HG03097 (cell line): ENCODE measurements at regions not wholly inside any gene's neighbourhood (a gene's known extent, or its start where the extent isn't known, plus 50 kb on each side); places are given as distances from the start of the nearest gene placed in this dataset.

Experiments
- ATAC-seq: cut with Tn5 transposase; IDR thresholded peaks from one replicate; pipeline ENCODE4 v1.9.1; 2021; ENCODE audit not compliant: unreplicated experiment, low FRiP score

DNA sequence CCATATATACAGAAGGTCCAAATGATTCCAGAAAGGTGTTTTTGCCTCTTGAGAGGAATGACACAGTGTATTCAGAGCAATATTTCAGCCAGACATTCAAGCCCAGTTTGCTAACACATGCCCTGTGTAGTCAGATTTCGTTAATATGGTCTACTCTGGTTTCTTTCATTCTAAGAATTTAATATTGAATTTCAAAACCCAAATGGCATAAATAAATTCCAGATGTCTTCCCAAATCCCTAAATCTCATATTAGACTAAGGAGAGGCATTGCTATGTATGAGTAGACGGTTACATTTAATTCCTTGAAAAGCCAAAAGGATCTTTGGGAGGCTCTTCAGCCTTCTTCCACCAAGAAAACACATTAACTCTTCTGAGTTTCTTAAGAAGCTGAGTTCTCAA, 66.3 kb upstream of the C1QTNF7 start:
- ATAC-seq = no peak

DNA sequence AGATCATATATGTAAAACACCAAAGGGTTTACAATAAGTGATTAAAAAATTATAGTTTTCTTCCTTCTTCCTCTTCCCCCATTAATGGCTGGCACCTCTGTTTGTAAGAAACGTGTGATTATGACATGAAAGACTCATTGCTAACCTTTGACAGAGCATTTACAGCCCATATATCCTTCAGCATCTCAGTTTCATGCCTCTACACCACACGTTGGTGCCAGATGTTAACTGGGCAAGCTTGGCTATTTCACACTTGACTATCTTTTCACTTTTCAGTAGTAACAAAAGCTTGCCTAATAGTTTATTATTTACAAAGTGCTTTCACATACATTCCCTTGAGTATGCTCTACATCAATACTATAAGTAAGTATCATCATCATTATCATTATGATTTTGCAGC, 65.3 kb upstream of the C1QTNF7 start:
- ATAC-seq = no peak

DNA sequence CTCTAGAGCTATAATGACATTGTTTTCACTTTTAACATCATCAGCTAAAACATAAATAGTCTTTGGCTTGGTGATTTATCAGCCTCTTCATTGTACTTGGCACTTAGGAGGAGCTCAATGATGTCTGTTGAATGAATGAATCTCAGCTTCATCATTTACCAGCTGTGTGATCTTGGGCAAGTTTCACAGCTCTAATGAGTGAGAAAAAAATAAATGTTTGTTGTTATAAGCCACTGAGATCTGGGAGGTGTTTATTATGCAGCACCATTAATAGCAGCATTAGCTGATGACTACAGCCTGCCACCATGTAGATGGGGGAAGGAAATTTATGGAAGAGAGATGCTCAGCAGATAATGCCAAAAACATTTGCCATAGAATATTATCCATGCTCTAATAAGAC, 63.6 kb upstream of the C1QTNF7 start:
- no peak for ATAC-seq

DNA sequence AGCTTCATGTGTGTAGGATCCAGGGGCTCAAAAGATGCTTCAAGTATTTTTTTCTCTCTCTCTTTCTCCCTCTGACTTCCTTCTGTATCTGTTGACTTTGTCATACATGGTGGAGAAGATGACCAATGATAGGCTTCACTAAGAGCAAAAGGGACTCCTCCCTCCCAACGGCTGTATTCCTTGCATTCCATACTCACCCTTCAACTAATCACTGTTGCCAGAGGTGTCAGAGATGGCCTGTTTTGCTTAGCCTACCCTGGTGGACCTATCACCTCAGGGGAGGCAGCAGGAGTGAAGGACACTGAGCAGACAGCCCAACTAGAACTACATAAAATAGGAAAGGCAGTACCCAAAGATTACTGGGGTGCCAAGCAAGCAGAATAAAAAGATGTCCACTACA, 62.2 kb upstream of the C1QTNF7 start:
- ATAC-seq = no peak

DNA sequence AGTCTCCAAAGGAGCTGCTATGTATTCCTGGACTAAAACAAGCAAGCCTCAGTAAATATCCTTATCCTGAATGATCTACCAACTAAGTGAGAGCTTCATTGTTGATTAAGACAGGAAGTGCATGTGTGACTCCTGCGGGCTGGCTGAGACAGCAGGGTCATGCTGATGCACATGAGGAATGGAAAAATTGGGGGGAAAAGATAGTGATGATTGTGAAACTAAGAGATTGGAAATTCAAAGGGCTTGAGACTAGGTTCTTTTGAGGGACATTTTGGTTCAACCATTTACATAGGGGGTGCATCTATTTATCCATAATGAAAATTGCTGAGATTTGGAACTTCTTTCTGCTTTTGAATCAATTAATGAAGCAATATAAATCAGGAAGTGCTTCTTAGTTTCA, 61.1 kb upstream of the C1QTNF7 start:
- ATAC-seq = no peak

DNA sequence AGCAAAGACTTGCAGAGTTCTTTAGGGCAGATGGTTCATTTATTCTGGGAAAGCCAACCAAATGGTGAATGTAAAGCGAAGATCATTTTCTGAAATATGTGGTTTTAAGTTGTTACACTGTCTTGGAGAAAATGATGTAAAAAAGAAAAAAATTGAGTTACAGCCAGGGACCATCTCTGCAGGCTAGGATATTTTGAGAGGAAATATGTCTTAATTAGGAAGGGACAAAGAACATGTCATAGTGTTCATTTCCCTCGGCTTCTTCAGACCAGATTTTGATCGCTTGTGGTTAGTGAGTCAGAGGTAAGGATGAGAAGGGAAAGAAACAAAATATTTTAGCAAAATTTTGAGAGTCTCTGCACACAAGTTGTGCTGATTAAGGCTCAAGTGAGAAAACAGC, 59.0 kb upstream of the C1QTNF7 start:
- ATAC-seq = no peak

DNA sequence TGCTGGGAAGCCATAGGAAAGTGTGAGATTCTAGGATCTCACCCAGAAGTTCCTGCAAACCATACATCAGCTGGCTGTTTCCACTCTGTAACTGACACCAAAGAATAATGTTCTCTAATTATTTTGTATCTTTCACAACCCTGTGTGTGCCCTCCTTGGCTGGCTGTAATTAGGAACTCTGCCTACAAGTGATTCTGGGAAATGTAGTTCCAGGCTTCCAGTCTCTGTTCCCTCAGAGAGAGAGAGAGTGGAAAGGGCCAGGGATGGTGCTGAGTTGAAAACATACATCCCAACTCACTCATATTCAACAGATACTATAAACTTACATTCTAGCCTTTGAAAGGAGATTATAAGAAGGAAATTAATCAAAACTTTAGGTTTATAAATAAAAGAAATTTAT, 57.5 kb upstream of the C1QTNF7 start:
- no peak for ATAC-seq

DNA sequence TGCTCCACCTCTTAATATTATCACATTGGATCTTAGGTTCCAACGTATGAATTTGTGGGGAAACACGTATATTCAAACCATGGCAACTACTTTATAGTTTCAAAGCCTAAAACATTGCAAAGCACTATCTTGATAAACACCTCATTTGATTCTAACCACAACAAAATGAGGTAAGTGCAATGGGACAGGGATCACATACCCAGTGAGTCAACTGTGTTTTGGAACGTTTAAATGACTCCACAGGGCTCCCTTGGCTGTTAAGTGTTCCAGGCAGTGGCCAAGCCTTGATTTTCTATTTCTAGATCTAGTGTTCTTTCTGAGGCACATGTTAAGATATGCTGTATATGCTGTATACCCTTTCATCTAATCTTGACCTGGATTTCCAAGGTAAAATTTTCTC, 54.5 kb upstream of the C1QTNF7 start:
- ATAC-seq = no peak

DNA sequence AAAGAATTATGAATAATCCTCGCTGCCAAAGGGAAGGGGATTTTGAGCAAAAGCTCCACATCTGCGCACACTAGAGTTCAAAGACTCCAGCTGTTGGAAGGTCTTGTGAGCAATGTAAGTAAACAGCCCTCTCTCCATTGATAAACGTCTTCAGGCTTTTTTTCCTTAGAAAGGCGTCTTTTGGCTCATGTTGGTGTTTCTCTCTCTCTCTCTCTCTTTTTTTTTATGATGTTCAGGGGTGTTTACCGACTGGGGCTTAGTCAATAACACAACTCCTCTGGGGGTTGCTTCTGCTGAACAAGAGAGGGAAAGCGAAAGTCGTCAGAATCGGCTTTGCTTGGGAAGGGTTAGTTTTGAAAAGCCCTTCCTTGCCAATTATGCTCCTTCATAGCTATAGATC, 53.2 kb upstream of the C1QTNF7 start:
- no peak for ATAC-seq

DNA sequence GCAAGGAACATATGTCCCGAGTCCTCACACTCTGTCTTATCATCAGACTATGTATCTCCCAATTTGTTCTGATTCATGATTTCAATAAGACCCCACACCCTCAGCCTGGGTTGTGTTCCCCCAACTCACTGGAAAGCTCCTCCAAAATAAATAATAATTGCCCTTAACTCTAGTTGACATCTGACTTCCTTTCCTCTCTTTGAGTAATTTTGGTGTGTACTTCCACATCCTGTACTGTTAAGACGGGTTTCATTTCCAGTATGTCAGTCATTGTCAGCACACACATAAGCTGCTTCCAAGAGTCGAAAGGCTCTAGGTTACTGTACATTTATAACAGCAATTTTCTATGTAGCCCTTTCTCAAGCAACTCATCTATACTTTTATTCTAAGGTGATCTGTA, 52.2 kb upstream of the C1QTNF7 start:
- no peak for ATAC-seq

DNA sequence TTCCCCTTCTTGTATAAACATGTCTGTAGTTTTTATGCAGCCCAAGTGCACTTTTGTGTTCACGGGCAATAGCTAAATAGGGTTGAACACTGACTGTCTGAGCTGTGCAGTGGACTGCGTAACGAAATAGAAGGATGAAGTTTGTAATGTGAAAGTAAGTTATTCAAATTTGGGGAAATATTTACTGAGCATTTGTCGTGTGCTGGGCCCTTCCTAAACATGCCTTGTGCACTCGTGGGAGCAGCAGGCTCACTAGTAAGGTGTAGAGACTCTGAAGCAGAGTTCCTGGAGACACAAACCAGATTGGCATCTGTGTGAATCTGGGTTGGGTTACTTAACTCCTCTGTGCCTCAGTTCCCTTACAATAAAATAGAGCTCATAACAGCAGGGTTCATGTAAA, 51.7 kb upstream of the C1QTNF7 start:
- no peak for ATAC-seq

DNA sequence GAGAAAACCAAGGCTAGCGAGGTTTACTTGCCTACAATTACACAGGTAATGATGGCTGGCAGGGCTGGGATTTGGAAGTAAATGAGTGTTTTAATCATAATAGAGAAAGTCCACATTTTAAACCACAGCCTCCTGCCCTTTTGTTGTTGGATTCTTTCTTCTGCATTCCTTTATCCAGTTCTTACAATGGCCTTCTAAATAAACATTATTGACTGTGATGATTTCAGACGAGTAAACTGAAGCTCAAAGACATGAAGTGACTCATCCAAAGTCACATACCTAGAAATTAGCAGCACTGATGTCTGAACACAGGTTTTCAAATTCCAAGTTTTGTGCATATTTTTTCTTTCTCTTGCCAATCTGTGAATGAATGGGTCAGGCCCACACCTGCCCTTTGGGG, 51.2 kb upstream of the C1QTNF7 start:
- ATAC-seq = no peak
